Liver (tissue), 8 donors: ENCODE measurements at regions not wholly inside any gene's neighbourhood (a gene's known extent, or its start where the extent isn't known, plus 50 kb on each side); places are given as distances from the start of the nearest gene placed in this dataset.

Experiments
- DNase-seq: peaks from one replicate; pipeline ENCODE4 v3.0.0-alpha.2; 2017; ENCODE audit warnings: low spot score
- H3K27ac ChIP-seq, 2 donors: one replicate each; pipeline ENCODE4 v1.7.0; 2013; ENCODE audit warnings: inconsistent platforms in 2 of 2, low read length in 2 of 2, control low read depth in 1 of 2, low read depth in 1 of 2, mild to moderate bottlenecking in 1 of 2
- H3K27me3 ChIP-seq, 4 donors: one replicate each; pipeline versions ENCODE4 v1.6.1 to v1.7.0; 2013; ENCODE audit warnings: low read length in 3 of 4, inconsistent platforms in 1 of 4, mild to moderate bottlenecking in 1 of 4, moderate library complexity in 1 of 4; ENCODE audit not compliant: control insufficient read depth in 4 of 4, insufficient read depth in 4 of 4
- H3K36me3 ChIP-seq, 4 donors: one replicate each; pipeline versions ENCODE4 v1.6.1 to v1.7.0; 2013; ENCODE audit warnings: low read length in 3 of 4, mild to moderate bottlenecking in 3 of 4, low read depth in 1 of 4, moderate library complexity in 1 of 4; ENCODE audit not compliant: control insufficient read depth in 4 of 4, insufficient read depth in 3 of 4
- H3K4me1 ChIP-seq, 4 donors: one replicate each; pipeline versions ENCODE4 v1.6.1 to v1.7.0; 2013; ENCODE audit warnings: low read length in 3 of 4, mild to moderate bottlenecking in 3 of 4, moderate library complexity in 1 of 4; ENCODE audit not compliant: control insufficient read depth in 4 of 4, insufficient read depth in 4 of 4
- H3K4me3 ChIP-seq, 3 donors: one replicate each; pipeline versions ENCODE4 v1.6.1 to v1.7.0; 2013; ENCODE audit warnings: low read length in 3 of 3, control low read depth in 1 of 3, low read depth in 1 of 3, mild to moderate bottlenecking in 1 of 3
- H3K9ac ChIP-seq, 2 donors: one replicate each; pipeline ENCODE4 v1.7.0; 2013; ENCODE audit warnings: low read length in 2 of 2, mild to moderate bottlenecking in 2 of 2, moderate library complexity in 2 of 2, control low read depth in 1 of 2, low read depth in 1 of 2
- H3K9me3 ChIP-seq, 4 donors: one replicate each; pipeline versions ENCODE4 v1.6.1 to v1.7.0; 2013; ENCODE audit warnings: low read length in 3 of 4; ENCODE audit not compliant: control insufficient read depth in 4 of 4
- ATF3 ChIP-seq: IDR thresholded peaks from 2 replicates; pipeline ENCODE4 v1.6.1; 2016; ENCODE audit warnings: antibody characterized with exemption
- CTCF ChIP-seq: fragments of 150-350 bp; IDR thresholded peaks from 2 replicates; pipeline ENCODE4 v1.5.1; 2017; ENCODE audit warnings: improper control_type of control experiment, low read depth, low read length; ENCODE audit not compliant: missing input control
- EGR1 ChIP-seq, 2 donors: IDR thresholded peaks; 2 replicates each; pipeline ENCODE4 v1.6.1; 2016 to 2018; ENCODE audit warnings: antibody characterized with exemption in 2 of 2, low read depth in 2 of 2
- FOXA1 ChIP-seq: IDR thresholded peaks from 2 replicates; pipeline ENCODE4 v1.6.1; 2016; ENCODE audit warnings: antibody characterized with exemption
- FOXA2 ChIP-seq: IDR thresholded peaks from 2 replicates; pipeline ENCODE4 v1.6.1; 2016; ENCODE audit warnings: antibody characterized with exemption
- GABPA ChIP-seq, 2 donors: IDR thresholded peaks in 1 of 2; conservative IDR thresholded peaks in 1 of 2; 2 replicates each; pipeline ENCODE4 v1.6.1; 2016; ENCODE audit warnings: antibody characterized with exemption in 2 of 2, mild to moderate bottlenecking in 1 of 2, moderate library complexity in 1 of 2
- HNF4A ChIP-seq, 2 donors: conservative IDR thresholded peaks; 2 replicates each; pipeline ENCODE4 v1.6.1; 2016; ENCODE audit warnings: antibody characterized with exemption in 2 of 2, mild to moderate bottlenecking in 2 of 2
- HNF4G ChIP-seq: IDR thresholded peaks from 2 replicates; pipeline ENCODE4 v1.6.1; 2016; ENCODE audit warnings: antibody characterized with exemption
- JUND ChIP-seq, 2 donors: IDR thresholded peaks; 2 replicates each; pipeline ENCODE4 v1.6.1; 2016; ENCODE audit warnings: antibody characterized with exemption in 2 of 2
- MAX ChIP-seq: IDR thresholded peaks from 2 replicates; pipeline ENCODE4 v1.6.1; 2016; ENCODE audit warnings: antibody characterized with exemption
- NR2F2 ChIP-seq: IDR thresholded peaks from 2 replicates; pipeline ENCODE4 v1.6.1; 2016; ENCODE audit warnings: antibody characterized with exemption
- RAD21 ChIP-seq, 2 donors: IDR thresholded peaks; 2 replicates each; pipeline ENCODE4 v1.6.1; 2016; ENCODE audit warnings: antibody characterized with exemption in 2 of 2, mild to moderate bottlenecking in 2 of 2
- REST ChIP-seq: IDR thresholded peaks from 2 replicates; pipeline ENCODE4 v1.6.1; 2016; ENCODE audit warnings: antibody characterized with exemption, mild to moderate bottlenecking
- RXRA ChIP-seq, 2 donors: IDR thresholded peaks; 2 replicates each; pipeline ENCODE4 v1.6.1; 2017 to 2018; ENCODE audit warnings: antibody characterized with exemption in 2 of 2, mild to moderate bottlenecking in 1 of 2
- SP1 ChIP-seq: IDR thresholded peaks from 2 replicates; pipeline ENCODE4 v1.6.1; 2018; ENCODE audit warnings: antibody characterized with exemption, mild to moderate bottlenecking
- TAF1 ChIP-seq: conservative IDR thresholded peaks from 2 replicates; pipeline ENCODE4 v1.6.1; 2016; ENCODE audit warnings: antibody characterized with exemption, mild to moderate bottlenecking
- YY1 ChIP-seq: IDR thresholded peaks from 2 replicates; pipeline ENCODE4 v1.6.1; 2016; ENCODE audit warnings: antibody characterized with exemption, mild to moderate bottlenecking
- ZBTB33 ChIP-seq: IDR thresholded peaks from 2 replicates; pipeline ENCODE4 v1.6.1; 2016; ENCODE audit warnings: antibody characterized with exemption
- WGBS: extraction: QIAGEN DNeasy Blood & Tissue Kit; methylation state at CpG from one replicate; pipeline ENCODE4 v1.1.7; 2013; 5-methylcytosine and 5-hydroxymethylcytosine counted together
- donor health status: healthy.
- donor health status: healthy.
- donor health status: healthy.
- donor health status: healthy.
- donor health status: healthy.

GRCh38 chr18:27428716-27429475 is 243.8 kb upstream of the CHST9 start:
- H3K27ac ChIP-seq: no peak overlapping the region
- H3K27me3 ChIP-seq: no peaks in the 10 kb centered on the region
- TF ChIP-seq EGR1 (IDR thresholded peaks at IDR 0.05; ENCODE audit: low read depth in 2 of 2): no peak
- TF ChIP-seq ZBTB33: no peak
- TF ChIP-seq SP1: no peak
- no peak for TF ChIP-seq HNF4G
- no peak for TF ChIP-seq GABPA (IDR thresholded peaks at IDR 0.05 in 1 of 2, conservative IDR thresholded peaks at IDR 0.05 in 1 of 2)
- no peak for TF ChIP-seq MAX
- no peak for TF ChIP-seq YY1
- TF ChIP-seq ATF3: no peak
- TF ChIP-seq REST: no peak
- TF ChIP-seq TAF1: no peak
- TF ChIP-seq JUND (IDR thresholded peaks at IDR 0.05): no peak
- TF ChIP-seq FOXA2: no peak
- no peak for TF ChIP-seq CTCF
- no peak for TF ChIP-seq RAD21 (IDR thresholded peaks at IDR 0.05)
- TF ChIP-seq NR2F2: no peak
- TF ChIP-seq RXRA (IDR thresholded peaks at IDR 0.05): no peak
- TF ChIP-seq HNF4A (conservative IDR thresholded peaks at IDR 0.05): no peak
- TF ChIP-seq FOXA1: no peak
- DNase-seq: no peak
- H3K4me3 ChIP-seq: no peak overlapping the region
- no peaks in the 10 kb centered on the region for H3K4me1 ChIP-seq
- no peak overlapping the region for H3K9ac ChIP-seq
- peaks cover 0 to 2% (median under 1%) of the 10 kb centered on the region in 4 donors for H3K9me3 ChIP-seq
- no peaks in the 10 kb centered on the region for H3K36me3 ChIP-seq
- WGBS: 93% methylated on average over 2 of the region's 2 CpGs
